Activated CD8-positive, alpha-beta memory T cell treated with anti-CD3 and anti-CD28 coated beads, Interleukin-2, amount 50 U/mL, for 24 hours (primary cell): ENCODE measurements at regions not wholly inside any gene's neighbourhood (a gene's known extent, or its start where the extent isn't known, plus 50 kb on each side); places are given as distances from the start of the nearest gene placed in this dataset.
"Not testable (repeated sequence)": the region's sequence is repeated elsewhere in the genome, so short reads cannot be mapped to it uniquely, and the experiment has no call there.

Experiments
- DNase-seq: peaks from one replicate; pipeline ENCODE4 v3.0.0-alpha.2; 2020; ENCODE audit errors: extremely low read depth

DNA sequence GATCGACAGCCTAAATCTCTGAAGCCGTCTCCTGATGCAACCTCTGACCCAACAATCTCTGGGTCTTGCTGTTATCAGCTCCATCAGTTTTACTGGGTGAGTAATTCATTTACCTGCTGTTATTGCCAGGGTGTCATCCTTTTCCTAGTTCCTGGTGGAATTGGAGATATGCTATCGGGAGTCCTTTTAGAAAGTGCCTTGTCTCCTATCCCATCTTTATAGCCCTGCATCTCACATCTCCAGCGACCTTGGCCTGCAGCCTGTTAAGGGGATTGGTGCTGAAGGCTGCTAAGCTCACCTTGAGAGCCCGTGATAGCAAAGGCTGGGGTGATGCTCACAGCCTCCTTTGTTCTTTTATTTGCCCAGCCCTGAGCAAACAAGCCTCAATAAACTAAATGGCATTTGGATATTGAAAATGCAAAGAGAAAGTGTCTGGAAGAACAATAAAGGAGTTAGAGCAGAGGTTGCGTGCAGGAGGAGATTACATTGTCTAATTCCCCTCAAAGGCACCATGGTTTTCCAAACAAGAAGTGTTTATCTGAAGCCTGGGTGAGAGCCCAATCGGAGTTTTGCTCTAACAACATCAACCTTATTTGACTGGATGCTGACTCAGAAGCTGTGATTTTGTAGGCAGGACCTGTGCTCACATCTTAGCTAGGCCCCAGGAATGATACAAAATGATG, 101.8 kb downstream of the RPLP1 start:
- DNase-seq = no peak

DNA sequence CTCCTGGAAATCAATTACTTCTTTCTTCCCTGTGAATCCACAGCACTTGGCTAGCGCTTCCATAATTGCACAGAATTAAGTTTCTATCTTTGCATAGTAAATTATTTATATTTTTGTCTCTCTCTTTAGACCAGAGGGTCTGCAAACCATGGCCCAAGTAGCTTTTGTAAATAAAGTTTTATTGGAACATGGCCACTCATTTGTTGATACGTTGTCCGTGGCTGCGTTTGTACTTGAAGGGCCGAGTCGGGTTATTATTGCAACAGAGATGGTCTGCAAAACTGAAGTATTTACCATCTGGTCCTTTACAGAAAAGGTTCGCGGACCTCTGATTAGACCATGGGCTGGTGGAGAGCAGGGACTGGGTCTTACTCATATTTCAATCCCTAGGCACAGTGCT, 102.5 kb downstream of the RPLP1 start:
- no peak for DNase-seq

DNA sequence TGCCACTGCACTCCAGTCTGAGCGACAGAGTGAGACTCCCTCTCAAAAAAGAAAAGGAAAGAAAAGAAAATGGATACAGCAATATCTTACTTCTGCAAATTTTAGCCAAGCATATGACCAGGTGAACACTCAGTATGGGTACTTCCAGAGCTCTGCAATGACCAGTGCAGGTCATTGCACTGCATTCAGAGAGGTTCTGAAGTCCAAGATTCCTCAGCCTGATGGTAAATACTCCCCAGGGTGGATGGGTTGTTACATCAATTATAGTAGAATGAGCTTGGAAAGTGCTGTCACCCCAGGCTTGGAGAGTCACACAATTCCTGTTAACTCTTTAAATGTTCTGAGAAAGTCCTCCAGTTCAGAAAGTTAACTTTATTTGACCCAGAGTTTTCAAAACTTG, 103.7 kb downstream of the RPLP1 start:
- DNase-seq = no peak

DNA sequence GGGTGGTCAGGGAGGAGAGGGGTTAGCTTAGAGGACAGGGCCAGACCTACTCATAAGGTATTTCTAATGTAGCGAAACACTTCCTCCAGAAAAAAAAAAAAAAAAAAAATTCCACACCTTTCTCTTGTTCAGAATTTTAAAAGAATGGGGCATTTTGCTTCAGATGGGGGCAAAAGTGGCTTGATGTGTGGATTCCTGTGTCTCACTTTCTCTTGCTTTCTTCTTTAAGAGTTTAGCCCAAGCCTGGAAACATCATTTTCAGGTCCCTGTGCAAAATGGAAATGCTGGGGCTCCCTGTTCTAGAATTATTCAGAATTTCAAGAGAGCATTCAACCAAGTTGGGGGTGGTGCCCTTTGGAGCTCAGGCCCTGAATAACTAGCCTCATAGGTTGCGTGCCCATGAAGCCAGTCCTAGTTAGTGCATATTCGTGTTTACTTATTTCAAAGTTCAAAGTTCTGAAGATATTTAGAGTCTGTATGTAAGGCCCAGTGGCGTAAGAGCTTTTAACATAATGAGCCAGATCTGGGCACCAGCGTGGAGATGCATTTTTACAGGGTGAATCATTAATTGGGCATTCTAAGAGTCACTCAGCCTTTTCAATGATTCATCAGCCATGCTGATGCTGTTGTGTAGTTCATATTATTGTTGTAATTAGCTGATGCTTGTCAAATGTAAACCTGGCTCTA, 104.5 kb downstream of the RPLP1 start:
- DNase-seq = no peak

DNA sequence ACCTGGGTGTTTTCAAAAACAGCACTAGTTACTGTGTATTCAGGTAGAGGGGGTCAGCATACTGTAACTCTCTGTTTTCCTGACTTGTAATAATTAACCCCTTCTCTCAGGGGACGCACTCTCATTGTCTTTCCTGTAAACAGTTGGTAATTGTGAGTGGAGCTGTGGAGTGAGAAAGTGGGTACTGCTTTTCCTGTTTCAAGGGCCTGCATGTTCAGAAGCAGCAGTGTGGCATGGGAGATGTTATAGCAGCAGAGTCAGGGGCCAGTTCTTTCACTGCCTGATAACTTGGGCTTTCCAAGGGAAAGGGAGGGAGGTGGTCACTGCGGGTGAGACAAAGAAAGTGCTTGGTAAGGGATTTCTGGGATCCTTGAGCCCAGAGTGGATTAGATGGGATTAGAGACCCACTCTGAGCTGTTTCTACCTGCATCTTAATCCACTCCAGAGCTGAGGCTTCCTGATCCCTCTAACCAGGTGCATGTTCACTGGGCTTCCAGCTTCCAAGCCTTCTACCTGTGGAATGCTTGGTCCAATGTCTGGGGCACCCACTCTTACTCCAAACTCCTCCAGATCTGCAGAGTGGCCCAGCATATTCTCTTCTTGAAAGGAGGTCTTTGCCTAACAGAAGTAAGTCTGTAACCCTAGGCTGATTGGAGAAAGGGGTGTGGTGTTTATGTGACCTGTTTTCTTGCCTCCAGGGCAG, 105.2 kb downstream of the RPLP1 start:
- no peak for DNase-seq

DNA sequence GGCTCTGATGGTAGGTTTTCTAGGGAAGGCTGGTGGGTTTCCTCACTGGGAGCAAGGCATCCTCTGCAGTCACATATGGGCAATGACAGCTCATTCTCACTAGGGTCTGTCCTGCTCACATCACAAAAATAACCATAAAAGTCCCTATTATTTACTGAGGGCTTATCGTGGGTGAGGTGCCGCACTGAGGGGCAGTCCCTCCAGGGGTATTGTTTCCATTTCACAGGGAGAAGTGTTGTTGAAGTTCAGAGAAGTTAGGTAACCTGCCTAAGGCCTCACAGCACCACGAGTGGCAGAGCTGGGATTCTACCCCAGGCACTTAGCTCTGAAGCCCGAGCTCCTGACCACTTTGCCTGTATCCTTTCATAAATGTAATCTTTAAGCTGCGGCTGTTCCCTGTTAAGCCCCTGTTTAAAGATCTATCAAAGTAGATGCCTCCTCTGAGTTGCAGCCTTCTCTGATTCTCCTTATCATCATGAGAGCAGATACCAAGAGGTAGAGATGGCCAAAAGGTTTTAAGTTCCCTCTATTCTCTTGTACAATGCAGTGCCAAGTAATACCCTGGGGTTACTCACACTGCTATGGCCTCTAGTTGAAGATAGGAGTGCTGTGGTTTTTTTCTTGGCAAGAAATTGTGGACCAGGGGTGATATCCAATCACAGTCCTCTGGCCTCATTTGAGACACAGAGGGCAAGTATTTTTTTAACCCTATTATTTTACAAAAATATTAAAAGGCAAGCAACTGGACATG, 107.0 kb downstream of the RPLP1 start:
- no peak for DNase-seq

DNA sequence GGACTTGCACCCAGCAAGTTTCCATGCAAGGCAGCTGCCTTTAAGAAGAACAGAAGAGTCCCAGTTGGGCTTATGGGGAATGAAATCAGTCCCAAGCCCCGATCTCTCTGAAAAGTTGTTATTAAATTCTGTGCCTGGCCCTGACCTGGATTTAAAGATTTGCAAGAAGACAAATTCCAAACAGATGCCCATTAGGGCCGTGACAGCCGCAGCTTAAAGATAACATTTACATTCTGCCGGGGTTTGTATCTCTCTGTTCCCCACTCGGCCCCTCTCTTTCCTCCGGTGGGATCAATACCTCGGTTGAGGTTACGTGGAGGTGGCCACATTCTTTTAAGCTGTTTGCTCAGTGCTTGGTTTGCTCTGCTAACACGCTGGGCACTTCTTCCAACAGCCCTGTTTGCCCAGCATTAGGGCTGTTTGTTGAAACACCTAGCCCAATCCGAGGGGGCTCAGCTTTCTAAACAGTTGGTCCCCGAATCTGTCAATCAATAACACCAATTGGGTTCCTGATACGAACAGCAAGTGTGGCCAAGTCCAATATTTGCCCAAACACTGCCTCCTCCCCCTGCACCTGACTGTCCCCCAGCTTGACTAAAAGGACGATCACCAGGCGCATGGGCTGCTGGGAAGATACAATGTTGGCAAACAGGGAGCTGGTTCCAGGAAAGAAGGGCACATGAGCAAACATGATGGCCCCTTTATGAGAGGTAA, 108.6 kb downstream of the RPLP1 start:
- DNase-seq = no peak

DNA sequence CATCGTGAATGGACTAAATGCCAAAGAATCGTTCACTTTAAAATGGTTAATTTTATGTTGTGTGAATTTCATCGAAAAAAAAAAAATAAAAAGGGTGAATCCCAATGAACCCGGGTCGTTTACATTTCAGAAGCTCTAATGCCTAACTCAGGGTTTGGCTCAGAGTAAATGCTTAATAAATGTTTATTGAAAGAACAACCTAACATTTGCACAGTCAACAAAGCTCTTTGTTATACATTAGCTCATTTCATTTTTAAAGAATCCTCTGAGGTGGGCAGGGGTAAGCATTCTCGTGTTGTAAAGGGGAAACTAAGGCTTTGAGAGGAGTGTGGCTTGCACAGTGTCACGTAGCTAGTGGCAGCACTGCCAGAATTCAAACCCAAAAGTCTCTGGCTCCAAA, 109.5 kb downstream of the RPLP1 start:
- no peak for DNase-seq

DNA sequence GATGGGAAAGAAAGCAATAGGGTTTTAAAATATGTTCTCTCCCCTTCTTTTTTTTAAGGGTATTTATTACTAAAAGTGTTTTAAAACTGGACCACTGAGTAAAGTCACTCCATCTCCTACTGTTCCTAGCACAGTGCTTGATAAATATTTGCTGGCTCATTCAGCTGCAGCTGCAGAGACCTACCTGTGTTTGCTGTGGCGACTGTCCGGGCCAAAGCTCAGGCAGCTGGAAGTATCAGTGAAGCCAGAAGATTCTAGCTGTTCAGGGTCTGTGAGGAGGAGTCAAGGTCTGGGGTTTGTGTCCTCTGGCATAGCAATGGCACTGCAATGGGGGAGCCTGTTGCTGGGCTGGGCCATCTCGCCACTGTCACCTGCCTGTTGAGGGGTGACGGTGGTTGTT, 109.9 kb downstream of the RPLP1 start:
- no peak for DNase-seq

DNA sequence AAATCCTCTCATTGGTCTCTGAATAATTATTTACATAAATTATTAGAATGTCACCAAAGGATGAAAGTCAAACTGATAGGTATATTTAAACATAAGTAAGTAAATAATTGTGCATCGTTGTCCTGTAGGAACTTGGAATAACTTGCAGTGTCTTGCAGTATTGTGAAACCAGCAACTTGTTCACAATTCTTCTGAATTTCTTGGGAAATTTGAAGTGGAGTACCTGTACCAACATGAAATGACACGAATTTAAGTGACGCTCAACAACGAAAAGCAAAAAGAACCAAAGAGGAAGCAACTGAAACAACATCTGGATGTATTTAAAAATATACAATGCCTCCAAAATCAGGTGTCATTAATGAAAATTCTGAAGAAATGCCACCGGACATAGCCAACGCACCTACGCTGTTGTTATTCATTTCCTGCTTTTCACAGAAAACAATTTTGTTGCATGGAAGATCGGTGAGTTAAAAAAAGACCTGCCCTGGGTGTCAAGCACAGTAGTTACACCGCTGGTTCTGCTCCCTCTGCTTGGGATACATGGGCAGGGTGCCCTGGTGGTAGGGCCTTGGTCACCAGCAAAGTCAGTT, 112.5 kb downstream of the RPLP1 start:
- no peak for DNase-seq

DNA sequence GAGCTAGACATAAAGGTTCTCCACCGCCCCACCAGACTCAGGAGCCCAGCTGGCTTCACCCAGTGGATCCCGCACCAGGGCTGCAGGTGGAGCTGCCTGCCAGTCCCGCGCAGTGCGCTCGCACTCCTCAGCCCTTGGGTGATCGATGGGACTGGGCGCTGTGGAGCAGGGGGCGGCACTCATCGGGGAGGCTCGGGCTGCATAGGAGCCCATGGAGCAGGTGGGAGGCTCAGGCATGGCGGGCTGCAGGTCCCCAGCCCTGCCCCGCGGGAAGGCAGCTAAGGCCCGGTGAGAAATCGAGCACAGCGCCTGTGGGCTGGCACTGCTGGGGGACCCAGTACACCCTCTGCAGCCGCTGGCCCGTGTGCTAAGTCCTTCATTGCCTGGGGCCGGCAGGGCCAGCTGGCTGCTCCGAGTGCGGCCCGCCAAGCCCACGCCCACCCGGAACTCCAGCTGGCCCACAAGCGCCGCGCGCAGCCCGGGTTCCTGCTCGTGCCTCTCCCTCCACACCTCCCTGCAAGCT, 114.7 kb downstream of the RPLP1 start:
- DNase-seq = not testable (repeated sequence)

DNA sequence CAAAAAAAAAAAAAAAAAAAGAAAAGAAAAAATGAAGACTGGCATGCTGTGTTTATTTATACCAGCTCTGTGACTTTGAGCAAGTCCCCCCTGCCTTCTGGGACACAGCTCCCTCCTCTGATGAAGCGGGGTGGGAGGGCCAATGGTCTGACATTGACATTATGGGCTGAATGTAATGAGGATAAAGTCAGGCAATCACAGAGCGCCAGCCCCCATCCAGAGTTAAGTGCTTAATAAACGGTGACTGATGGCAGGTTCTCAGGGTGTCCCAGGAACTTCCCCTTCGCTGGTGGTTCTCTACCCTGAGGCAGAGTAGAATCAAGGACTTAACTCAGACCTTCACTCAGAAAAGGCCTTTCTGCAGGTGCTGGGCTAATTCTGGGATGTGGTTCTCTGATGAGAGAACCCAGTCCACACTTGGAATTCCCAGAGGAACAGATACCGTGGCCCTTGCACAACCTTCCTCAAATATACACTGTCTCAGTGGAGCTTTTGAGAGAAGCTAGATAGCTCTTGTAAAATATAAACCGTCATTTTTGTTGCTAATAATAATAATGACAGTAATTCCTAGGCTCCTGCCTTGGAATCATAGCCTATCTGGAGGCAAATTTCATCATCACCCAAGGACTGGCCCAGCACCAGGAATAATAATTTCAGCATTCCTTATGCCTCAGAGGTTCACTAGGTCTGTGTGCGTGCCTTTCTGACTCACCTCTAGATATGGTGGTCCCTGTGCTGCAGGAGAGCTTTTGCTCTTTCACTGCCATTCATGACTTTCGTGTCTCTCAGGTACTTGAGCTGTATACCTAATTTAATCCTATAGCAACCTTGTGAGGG, 115.8 kb downstream of the RPLP1 start:
- DNase-seq = no peak

DNA sequence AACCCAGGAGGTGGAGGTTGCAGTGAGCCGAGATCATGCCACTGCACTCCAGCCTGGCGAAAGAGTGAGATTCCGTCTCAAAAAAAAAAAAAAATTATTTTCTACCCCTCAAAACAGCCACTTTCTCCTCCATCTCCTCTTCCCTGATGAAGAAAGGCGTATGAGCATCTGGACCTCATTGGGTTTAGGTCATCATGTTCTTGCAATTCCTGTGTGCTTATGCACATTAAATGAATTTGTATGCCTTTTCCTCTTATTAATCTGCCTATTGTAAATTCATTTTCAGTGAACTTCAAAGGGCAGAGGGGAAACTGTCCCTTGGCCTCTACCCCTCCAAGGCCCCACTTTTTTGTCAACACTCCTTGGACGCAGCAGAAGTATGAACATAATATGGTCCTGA, 117.8 kb downstream of the RPLP1 start:
- no peak for DNase-seq

DNA sequence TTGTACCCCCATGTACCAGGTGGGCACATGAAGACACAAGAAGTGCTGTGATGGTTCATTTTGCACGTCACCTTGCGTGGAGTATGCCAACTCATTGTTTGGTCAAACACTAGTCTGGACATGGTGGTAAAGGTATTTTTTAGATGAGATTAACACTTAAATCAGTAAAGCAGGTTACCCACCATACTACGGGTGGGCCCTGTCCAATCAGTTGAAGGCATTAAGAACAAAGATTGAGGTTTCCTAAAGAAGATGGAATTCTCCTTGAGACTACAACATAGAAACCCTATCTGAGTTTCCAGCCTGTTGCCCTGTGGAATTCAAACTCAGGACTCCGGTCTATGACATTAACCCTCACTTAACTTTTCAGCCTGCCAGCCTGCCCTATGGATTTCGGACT, 118.4 kb downstream of the RPLP1 start:
- no peak for DNase-seq

DNA sequence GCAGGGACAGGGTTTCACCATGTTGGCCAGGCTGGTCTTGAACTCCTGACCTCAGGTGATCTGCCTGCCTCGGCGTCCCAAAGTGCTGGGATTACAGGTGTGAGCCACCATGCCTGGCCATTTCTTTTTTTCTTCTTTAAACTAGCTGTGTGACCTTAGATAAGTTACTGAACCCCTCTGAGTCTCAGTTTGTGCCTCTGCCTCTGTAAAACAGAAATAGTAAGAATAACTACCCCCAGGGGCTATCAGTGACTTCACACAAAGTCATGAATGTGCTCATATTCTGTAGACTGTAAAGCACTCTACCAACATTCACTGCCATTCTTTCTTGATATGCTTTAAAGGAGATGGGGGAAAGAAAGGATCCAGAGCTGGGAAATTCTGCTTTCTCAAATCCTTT, 120.7 kb downstream of the RPLP1 start:
- not testable (repeated sequence) for DNase-seq

DNA sequence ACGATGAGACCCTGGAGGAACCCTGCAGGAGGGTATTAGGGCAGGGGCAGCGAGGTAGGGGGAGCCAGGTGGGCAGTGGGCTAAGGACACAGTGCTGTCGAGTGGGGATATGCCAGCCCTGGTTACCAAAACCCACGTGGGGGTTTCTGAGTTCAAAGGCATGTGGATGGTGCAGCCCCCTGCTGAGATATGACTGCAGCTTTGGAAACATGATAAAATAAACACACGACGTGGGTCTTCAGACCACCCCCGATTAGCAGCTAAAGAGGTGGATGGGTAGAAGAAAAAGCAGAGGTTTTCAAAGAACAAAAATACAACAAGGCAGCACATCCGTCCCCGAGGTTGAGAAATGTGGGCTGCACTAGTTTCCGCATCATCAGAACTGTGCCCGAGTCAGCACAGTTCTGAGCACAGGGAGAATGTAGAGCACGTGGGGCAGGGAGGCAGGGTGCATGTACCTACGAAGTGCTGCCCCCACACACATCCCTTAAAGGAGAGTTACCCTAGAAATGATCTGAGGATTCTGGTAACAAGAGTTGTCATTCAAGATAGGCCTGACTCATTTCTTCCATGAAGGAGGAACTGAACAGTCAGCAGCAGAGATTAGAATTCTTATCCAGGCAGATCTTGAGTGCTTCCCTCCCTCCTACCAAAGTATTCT, 121.3 kb downstream of the RPLP1 start:
- DNase-seq = peak; percentile 28

DNA sequence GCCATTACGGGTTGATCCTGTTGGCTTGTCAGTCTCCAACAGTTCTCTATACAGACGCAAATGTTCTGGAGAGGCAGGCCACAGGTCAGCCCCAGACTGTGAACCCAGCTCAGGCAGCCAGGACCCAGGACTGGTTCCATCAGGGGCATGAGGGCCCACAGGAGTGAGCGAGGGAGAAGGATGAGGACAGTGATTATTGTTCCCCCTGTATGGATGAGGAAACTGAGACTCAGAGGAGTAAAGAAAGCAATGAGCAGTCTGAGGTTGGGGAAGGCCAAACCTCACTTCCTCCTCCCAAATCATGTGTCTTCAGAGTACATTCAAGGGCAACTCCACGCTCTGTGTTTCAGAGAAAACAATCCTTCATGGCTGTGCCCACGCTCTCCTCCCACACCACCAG, 121.9 kb downstream of the RPLP1 start:
- no peak for DNase-seq

DNA sequence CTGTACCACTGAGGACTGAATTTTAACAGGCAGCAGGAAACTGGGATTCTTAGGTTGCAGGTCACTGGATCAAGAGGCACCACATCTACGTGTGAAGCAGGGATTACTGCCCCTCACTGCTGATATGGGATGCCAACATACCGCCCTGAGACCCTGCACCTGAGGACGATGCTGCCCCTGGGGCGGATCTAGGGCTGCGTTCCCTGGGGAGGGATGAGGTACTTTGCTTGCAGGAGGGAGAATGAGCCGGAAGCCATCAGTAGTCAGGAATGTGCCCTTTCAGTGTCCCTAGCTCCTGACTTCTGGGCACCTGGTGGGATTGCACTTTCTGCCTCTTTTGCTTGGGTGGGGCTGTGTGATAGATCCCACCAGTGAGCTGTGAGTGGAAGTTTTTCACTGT, 122.8 kb downstream of the RPLP1 start:
- no peak for DNase-seq

DNA sequence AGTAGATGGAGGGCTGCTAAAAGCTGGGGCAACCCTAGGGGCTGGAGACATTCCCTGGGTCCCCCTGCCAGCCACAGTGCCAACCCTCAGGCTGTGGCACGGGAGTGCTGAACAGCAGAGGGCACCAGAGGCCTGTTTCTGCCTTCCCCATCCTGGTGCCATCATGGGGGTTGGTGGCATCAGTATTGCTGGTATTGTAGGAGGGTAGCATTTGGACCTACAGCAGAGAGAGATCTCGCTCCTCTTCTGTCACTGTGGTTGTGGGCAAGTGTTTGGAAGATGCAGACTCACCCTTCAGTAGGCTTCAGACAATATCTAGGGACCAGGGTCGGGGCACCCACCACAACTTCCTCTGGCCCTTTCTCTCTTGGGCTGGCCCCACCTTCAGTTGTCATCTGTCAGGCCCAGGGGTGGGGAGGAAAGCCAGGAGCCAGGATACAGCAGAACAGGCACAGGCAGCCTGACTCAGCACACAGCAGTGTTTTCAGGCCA, 123.5 kb downstream of the RPLP1 start:
- DNase-seq = peak; percentile 19
